DND-41 (cell line): ENCODE measurements at regions not wholly inside any gene's neighbourhood (a gene's known extent, or its start where the extent isn't known, plus 50 kb on each side); places are given as distances from the start of the nearest gene placed in this dataset.

Experiments
- ATAC-seq: fragments of 200-7000 bp; cut with Tn5 transposase; 3 replicates; pipeline ENCODE4 v1.9.1; 2021; ENCODE audit warnings: low read depth; ENCODE audit not compliant: insufficient read depth
- DNase-seq: peaks from one replicate; pipeline ENCODE4 v3.0.0-alpha.2; 2020
- H2AFZ ChIP-seq: 2 replicates; pipeline ENCODE4 v1.6.0; 2012; ENCODE audit warnings: low read depth, low read length
- H3K27ac ChIP-seq: 2 replicates; pipeline ENCODE4 v1.5.1; 2012; ENCODE audit warnings: low read length, inconsistent platforms
- H3K27me3 ChIP-seq: fragments of 200-600 bp; sonication (generic); 2 replicates; pipeline ENCODE4 v1.6.0; 2012; ENCODE audit warnings: low read length, mild to moderate bottlenecking, inconsistent platforms; ENCODE audit not compliant: insufficient read depth, poor library complexity
- H3K36me3 ChIP-seq: 2 replicates; pipeline ENCODE4 v1.5.1; 2012; ENCODE audit warnings: low read length, inconsistent platforms; ENCODE audit not compliant: insufficient read depth
- H3K4me1 ChIP-seq: 2 replicates; pipeline ENCODE4 v1.5.1; 2012; ENCODE audit warnings: mild to moderate bottlenecking, low read length; ENCODE audit not compliant: insufficient read depth
- H3K4me2 ChIP-seq: 2 replicates; pipeline ENCODE4 v1.6.0; 2012; ENCODE audit warnings: mild to moderate bottlenecking, moderate library complexity, low read length, inconsistent platforms; ENCODE audit not compliant: insufficient read depth
- H3K4me3 ChIP-seq, 2 experiments: fragments of 200-600 bp in 1 of 2; shearing (Covaris generic) in 1 of 2; 2 replicates each; pipeline ENCODE4 v1.5.1; 2012 to 2016; ENCODE audit warnings: inconsistent platforms in 2 of 2, low read length in 2 of 2, mild to moderate bottlenecking in 2 of 2, low read depth in 1 of 2, moderate library complexity in 1 of 2
- H3K79me2 ChIP-seq: 2 replicates; pipeline ENCODE4 v1.6.0; 2012; ENCODE audit warnings: low read length, inconsistent platforms; ENCODE audit not compliant: insufficient read depth
- H3K9ac ChIP-seq: 2 replicates; pipeline ENCODE4 v1.6.0; 2012; ENCODE audit warnings: low read depth, mild to moderate bottlenecking, inconsistent platforms, low read length, moderate library complexity
- H3K9me3 ChIP-seq: 2 replicates; pipeline ENCODE4 v1.5.1; 2012; ENCODE audit warnings: low read length, moderate library complexity, mild to moderate bottlenecking, inconsistent platforms; ENCODE audit not compliant: insufficient read depth, severe bottlenecking
- H4K20me1 ChIP-seq: 2 replicates; pipeline ENCODE4 v1.6.0; 2012; ENCODE audit warnings: low read length; ENCODE audit not compliant: insufficient read depth
- EZH2 ChIP-seq: IDR thresholded peaks from 3 replicates; pipeline ENCODE4 v1.6.1; 2012; ENCODE audit warnings: borderline replicate concordance, low read depth, mild to moderate bottlenecking, moderate library complexity, low read length, inconsistent platforms; ENCODE audit not compliant: severe bottlenecking
- TF ChIP-seq, protein P1 (sequence below): IDR thresholded peaks from 2 replicates; pipeline ENCODE4 v1.5.1; 2012; ENCODE audit warnings: borderline replicate concordance, low read length, moderate library complexity, mild to moderate bottlenecking; ENCODE audit not compliant: poor library complexity, severe bottlenecking; ENCODE audit errors: extremely low read depth

DNA sequence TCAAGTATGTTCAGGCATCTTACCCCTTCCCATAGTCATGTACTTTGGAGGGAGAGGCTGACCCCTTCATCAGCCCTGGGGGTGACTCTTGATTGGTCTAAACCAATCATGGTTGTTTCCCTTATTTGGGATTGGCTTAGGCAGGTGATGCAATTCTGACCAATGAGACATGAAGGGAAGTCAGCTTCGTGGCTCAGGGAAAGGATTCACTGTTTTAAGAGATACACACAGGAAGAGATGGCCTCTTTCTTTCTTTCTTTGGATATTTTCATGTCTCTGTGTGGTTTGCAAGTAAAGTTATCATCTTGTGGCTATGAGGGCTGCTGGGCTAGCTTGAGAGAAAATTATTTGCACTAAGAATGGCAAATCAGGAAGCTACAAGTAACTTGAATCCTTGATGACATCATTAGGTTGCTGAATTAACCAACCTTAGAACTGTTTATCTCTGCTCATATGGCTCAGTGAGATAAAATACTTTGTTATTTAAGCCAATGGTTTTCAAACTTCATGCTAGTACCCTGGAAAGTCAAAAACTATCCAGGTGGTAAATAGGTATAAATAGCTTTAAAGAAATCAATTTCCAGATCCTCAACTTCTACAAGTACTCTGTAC, 144.2 kb upstream of the CENPW start:
- H4K20me1 ChIP-seq: no peaks in the 10 kb centered on the region
- H3K79me2 ChIP-seq: no peaks in the 10 kb centered on the region
- H3K36me3 ChIP-seq: no peaks in the 10 kb centered on the region
- no peaks in the 10 kb centered on the region for H3K4me1 ChIP-seq
- TF ChIP-seq EZH2: no peak
- TF ChIP-seq, protein P1, sequence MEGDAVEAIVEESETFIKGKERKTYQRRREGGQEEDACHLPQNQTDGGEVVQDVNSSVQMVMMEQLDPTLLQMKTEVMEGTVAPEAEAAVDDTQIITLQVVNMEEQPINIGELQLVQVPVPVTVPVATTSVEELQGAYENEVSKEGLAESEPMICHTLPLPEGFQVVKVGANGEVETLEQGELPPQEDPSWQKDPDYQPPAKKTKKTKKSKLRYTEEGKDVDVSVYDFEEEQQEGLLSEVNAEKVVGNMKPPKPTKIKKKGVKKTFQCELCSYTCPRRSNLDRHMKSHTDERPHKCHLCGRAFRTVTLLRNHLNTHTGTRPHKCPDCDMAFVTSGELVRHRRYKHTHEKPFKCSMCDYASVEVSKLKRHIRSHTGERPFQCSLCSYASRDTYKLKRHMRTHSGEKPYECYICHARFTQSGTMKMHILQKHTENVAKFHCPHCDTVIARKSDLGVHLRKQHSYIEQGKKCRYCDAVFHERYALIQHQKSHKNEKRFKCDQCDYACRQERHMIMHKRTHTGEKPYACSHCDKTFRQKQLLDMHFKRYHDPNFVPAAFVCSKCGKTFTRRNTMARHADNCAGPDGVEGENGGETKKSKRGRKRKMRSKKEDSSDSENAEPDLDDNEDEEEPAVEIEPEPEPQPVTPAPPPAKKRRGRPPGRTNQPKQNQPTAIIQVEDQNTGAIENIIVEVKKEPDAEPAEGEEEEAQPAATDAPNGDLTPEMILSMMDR: no peak
- H2AFZ ChIP-seq: no peak overlapping the region
- H3K9me3 ChIP-seq: no peaks in the 10 kb centered on the region
- DNase-seq (no peak), ATAC-seq (no peak)
- no peak overlapping the region for H3K27ac ChIP-seq
- H3K4me2 ChIP-seq: no peak overlapping the region
- H3K9ac ChIP-seq: no peak overlapping the region
- no peak overlapping the region for H3K4me3 ChIP-seq
- no peaks in the 10 kb centered on the region for H3K27me3 ChIP-seq

DNA sequence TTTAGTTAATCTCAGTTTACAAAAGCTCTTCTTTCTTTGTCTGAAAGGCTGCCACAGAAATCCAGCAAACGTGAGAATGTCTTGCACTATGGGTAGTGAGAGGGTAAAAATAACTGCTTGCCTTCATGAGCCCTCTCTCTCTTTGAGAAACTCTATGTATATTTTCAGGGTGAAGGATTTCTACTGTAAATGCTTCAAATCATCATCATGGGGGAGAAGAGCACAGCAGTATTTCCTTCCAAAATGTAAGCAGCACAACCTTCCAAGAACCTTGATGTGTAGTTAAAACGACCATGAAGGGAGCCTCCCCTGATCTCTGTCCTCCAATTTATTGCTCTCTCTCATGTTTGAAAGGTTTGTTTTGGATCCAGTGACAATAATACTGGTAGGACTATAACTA, 141.3 kb upstream of the CENPW start:
- H4K20me1 ChIP-seq: no peaks in the 10 kb centered on the region
- H3K4me1 ChIP-seq: no peaks in the 10 kb centered on the region
- no peak for TF ChIP-seq EZH2
- TF ChIP-seq, protein P1: no peak
- H3K9ac ChIP-seq: no peak overlapping the region
- no peak for DNase-seq
- ATAC-seq: no peak
- H2AFZ ChIP-seq: no peak overlapping the region
- no peak overlapping the region for H3K4me2 ChIP-seq
- no peaks in the 10 kb centered on the region for H3K36me3 ChIP-seq
- H3K79me2 ChIP-seq: no peaks in the 10 kb centered on the region
- H3K27me3 ChIP-seq: no peaks in the 10 kb centered on the region
- no peak overlapping the region for H3K27ac ChIP-seq
- H3K4me3 ChIP-seq: no peak overlapping the region
- no peaks in the 10 kb centered on the region for H3K9me3 ChIP-seq

DNA sequence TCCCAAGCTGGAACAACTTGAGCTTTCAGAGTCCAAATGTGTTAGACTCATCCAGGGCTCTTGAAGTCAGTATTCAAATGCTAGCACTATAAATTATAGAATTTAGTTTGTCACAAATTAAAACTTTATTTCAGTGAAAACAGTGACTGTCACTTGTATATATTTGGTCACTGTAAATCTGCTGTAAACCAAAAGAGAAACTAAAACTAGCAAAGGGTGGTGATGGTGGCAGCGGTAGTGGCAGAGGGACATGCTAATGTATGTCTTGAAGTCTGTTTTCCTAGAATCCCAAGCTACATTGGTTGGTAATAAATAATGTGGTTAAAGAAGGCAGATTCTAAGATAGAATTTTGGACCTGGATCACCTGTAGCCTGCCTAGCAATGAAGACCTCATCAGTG, 140.4 kb upstream of the CENPW start:
- ATAC-seq (peak; percentile 72), DNase-seq (no peak)
- Histone ChIP-seq H3K4me2 (no peak overlapping the region), H4K20me1 (no peaks in the 10 kb centered on the region), H3K9me3 (no peaks in the 10 kb centered on the region), H3K27me3 (no peaks in the 10 kb centered on the region), H3K9ac (no peak overlapping the region), H3K79me2 (no peaks in the 10 kb centered on the region), H3K4me3 (no peak overlapping the region), H2AFZ (no peak overlapping the region), H3K36me3 (no peaks in the 10 kb centered on the region), H3K4me1 (no peaks in the 10 kb centered on the region), H3K27ac (no peak overlapping the region)
- TF ChIP-seq EZH2: no peak
- TF ChIP-seq, protein P1: no peak
